ENCODE measurements at regions not wholly inside any gene's neighbourhood (a gene's known extent, or its start where the extent isn't known, plus 50 kb on each side); places are given as distances from the start of the nearest gene placed in this dataset.

GRCh38 chr4:20087522-20087911 is 164.2 kb upstream of the SLIT2 start:
- no peak for TF ChIP-seq CTCF (IDR thresholded peaks at IDR 0.05)
- TF ChIP-seq EP300 (IDR thresholded peaks at IDR 0.05; ENCODE audit: borderline replicate concordance in 1 of 2, low read depth in 1 of 2, low read length in 1 of 2), result no peak
- no peak for TF ChIP-seq NRF1 (IDR thresholded peaks at IDR 0.05; ENCODE audit: low read depth, low read length)
- no peak for TF ChIP-seq RAD21 (IDR thresholded peaks at IDR 0.05; ENCODE audit: low read length)

All from SK-N-SH (cell line).